ENCODE measurements at regions not wholly inside any gene's neighbourhood (a gene's known extent, or its start where the extent isn't known, plus 50 kb on each side); places are given as distances from the start of the nearest gene placed in this dataset.

GRCh38 chr2:148567716-148568115 is 76.8 kb upstream of the EPC2 start:
- CTCF ChIA-PET (ENCODE audit: partially characterized antibody), result no interaction called here

DNA sequence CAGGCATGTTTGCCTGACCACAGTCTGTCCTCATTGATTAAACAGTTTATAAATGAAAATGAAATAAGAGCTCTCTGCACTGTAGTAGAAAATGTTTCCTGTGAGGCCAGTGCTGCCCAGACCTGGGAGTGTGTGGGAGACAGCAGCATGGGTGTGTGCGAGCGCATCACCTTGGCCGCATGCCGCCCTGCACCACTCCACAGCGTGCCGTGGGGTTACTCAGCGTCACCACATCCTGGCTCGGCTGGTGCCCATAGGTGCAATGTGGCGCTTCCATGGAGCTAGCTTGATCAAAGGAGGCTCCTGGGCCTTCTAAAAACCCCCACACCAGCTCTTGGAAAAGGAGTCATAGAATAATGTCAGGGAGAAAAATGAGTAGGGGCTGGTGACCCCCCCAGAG is 76.0 kb upstream of the EPC2 start:
- H3K36me3 ChIP-seq (ENCODE audit: insufficient read depth, low read length), result no peaks in the 10 kb centered on the region
- no peaks in the 10 kb centered on the region for H3K9me3 ChIP-seq (ENCODE audit: control insufficient read depth in 1 of 2, low read length in 2 of 2)
- H3K4me1 ChIP-seq (ENCODE audit: insufficient read depth, low read length), result peaks cover 12% of the 10 kb centered on the region
- ChIA-PET POLR2A (ENCODE audit: partially characterized antibody) (interaction anchor here (1.3 to 1.6 kb wide), 2 partner anchors 14 to 15 kb away, joined by 4 to 6 read pairs; no protein-coding TSS in a partner anchor), CTCF (ENCODE audit: partially characterized antibody) (no interaction called here)
- peaks cover 7 to 20% (median 14%) of the 10 kb centered on the region in 4 donors for H3K4me1 Mint-ChIP-seq
- H3K27me3 Mint-ChIP-seq, result no peaks in the 10 kb centered on the region
- intact Hi-C loops (cut with micrococcal nuclease), result no loop called here
- H3K4me3 Mint-ChIP-seq, result peak overlapping the region in 3 of 8 donors; percentile 6 to 53 (median 47)
- peak in 4 of 5 donors; percentile 14 to 45 (median 30) for DNase-seq
- no peaks in the 10 kb centered on the region for H3K36me3 Mint-ChIP-seq
- no peaks in the 10 kb centered on the region for H3K27me3 ChIP-seq (ENCODE audit: insufficient read depth, low read length)
- no peak overlapping the region for H3K4me3 ChIP-seq (ENCODE audit: low read length in 2 of 2)
- H3K9me3 Mint-ChIP-seq, result no peaks in the 10 kb centered on the region
- H3K27ac ChIP-seq (ENCODE audit: low read depth, low read length), result no peak overlapping the region
- H3K27ac Mint-ChIP-seq, result peak overlapping the region in 4 of 7 donors; percentile 1 to 81 (median 62)

More at GRCh38 chr2:148567716-148568115, 76.8 kb upstream of the EPC2 start:
- intact Hi-C loops (cut with micrococcal nuclease), result no loop called here
- H3K4me1 Mint-ChIP-seq, result peaks cover 7 to 20% (median 14%) of the 10 kb centered on the region in 4 donors
- H3K27me3 Mint-ChIP-seq, result no peaks in the 10 kb centered on the region
- Histone ChIP-seq H3K9me3 (ENCODE audit: control insufficient read depth in 1 of 2, low read length in 2 of 2) (no peaks in the 10 kb centered on the region), H3K36me3 (ENCODE audit: insufficient read depth, low read length) (no peaks in the 10 kb centered on the region), H3K27me3 (ENCODE audit: insufficient read depth, low read length) (no peaks in the 10 kb centered on the region), H3K27ac (ENCODE audit: low read depth, low read length) (no peak overlapping the region), H3K4me1 (ENCODE audit: insufficient read depth, low read length) (peaks cover 12% of the 10 kb centered on the region), H3K4me3 (ENCODE audit: low read length in 2 of 2) (no peak overlapping the region)
- H3K9me3 Mint-ChIP-seq, result no peaks in the 10 kb centered on the region
- peak overlapping the region in 1 of 7 donors; percentile 32 for H3K27ac Mint-ChIP-seq
- DNase-seq, result no peak
- no peaks in the 10 kb centered on the region for H3K36me3 Mint-ChIP-seq
- H3K4me3 Mint-ChIP-seq, result no peak overlapping the region
- POLR2A ChIA-PET (ENCODE audit: partially characterized antibody), result interaction anchor here (0.9 to 1.6 kb wide), 3 partner anchors 13 to 43 kb away, joined by 4 to 6 read pairs (median 4); no protein-coding TSS in a partner anchor

DNA sequence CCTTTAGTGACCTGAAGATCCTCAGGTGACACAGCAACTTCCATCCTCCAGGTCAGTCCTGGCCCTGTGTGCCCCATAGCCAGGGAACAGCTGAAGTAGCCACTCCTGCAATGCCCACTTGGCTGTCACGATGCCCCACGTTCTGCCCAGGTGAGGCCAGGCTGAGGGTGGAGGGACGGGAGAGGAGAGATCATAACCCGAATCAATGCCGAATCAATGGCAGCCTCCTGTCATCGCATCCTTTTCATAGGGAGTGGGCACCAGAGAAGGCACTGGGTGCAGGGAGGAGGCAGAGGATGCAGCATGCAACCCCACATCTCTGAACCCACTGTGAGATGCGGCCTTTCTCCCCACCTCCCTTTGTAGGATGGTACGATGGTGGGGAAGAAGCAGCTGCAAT is 75.3 kb upstream of the EPC2 start:
- H3K36me3 ChIP-seq (ENCODE audit: insufficient read depth, low read length), result no peaks in the 10 kb centered on the region
- H3K4me3 Mint-ChIP-seq, result peak overlapping the region in 1 of 8 donors; percentile 53
- CTCF ChIA-PET (ENCODE audit: partially characterized antibody), result no interaction called here
- H3K9me3 ChIP-seq (ENCODE audit: control insufficient read depth in 1 of 2, low read length in 2 of 2), result no peaks in the 10 kb centered on the region
- H3K27ac ChIP-seq (ENCODE audit: low read depth, low read length), result no peak overlapping the region
- no peak for DNase-seq
- intact Hi-C loops (cut with micrococcal nuclease), result no loop called here
- H3K27me3 ChIP-seq (ENCODE audit: insufficient read depth, low read length), result no peaks in the 10 kb centered on the region
- H3K36me3 Mint-ChIP-seq, result no peaks in the 10 kb centered on the region
- H3K27ac Mint-ChIP-seq, result peak overlapping the region in 1 of 7 donors; percentile 9
- POLR2A ChIA-PET (ENCODE audit: partially characterized antibody), result no interaction called here
- no peaks in the 10 kb centered on the region for H3K9me3 Mint-ChIP-seq
- H3K27me3 Mint-ChIP-seq, result no peaks in the 10 kb centered on the region
- H3K4me3 ChIP-seq (ENCODE audit: low read length in 2 of 2), result no peak overlapping the region
- peaks cover 7 to 20% (median 14%) of the 10 kb centered on the region in 4 donors for H3K4me1 Mint-ChIP-seq
- H3K4me1 ChIP-seq (ENCODE audit: insufficient read depth, low read length), result peaks cover 12% of the 10 kb centered on the region

- H3K27me3 ChIP-seq (ENCODE audit: insufficient read depth, low read length), result no peaks in the 10 kb centered on the region
- DNase-seq, result no peak
- Mint-ChIP-seq H3K27ac (no peak overlapping the region), H3K4me3 (no peak overlapping the region), H3K9me3 (no peaks in the 10 kb centered on the region), H3K27me3 (no peaks in the 10 kb centered on the region), H3K4me1 (peaks cover 7 to 20% (median 14%) of the 10 kb centered on the region in 4 donors), H3K36me3 (no peaks in the 10 kb centered on the region)
- no peaks in the 10 kb centered on the region for H3K9me3 ChIP-seq (ENCODE audit: control insufficient read depth in 1 of 2, low read length in 2 of 2)
- POLR2A ChIA-PET (ENCODE audit: partially characterized antibody), result no interaction called here
- CTCF ChIA-PET (ENCODE audit: partially characterized antibody), result no interaction called here
- no peaks in the 10 kb centered on the region for H3K36me3 ChIP-seq (ENCODE audit: insufficient read depth, low read length)
- no peak overlapping the region for H3K27ac ChIP-seq (ENCODE audit: low read depth, low read length)
- peaks cover 12% of the 10 kb centered on the region for H3K4me1 ChIP-seq (ENCODE audit: insufficient read depth, low read length)
- intact Hi-C loops (cut with micrococcal nuclease), result no loop called here
- no peak overlapping the region for H3K4me3 ChIP-seq (ENCODE audit: low read length in 2 of 2)
Measured at GRCh38 chr2:148570989-148571388, 73.6 kb upstream of the EPC2 start.

GRCh38 chr2:148577845-148578492 is 66.6 kb upstream of the EPC2 start:
- Histone ChIP-seq H3K27ac (ENCODE audit: low read depth, low read length) (no peak overlapping the region), H3K4me1 (ENCODE audit: insufficient read depth, low read length) (no peaks in the 10 kb centered on the region), H3K4me3 (ENCODE audit: low read length in 2 of 2) (no peak overlapping the region), H3K27me3 (ENCODE audit: insufficient read depth, low read length) (no peaks in the 10 kb centered on the region), H3K9me3 (ENCODE audit: control insufficient read depth in 1 of 2, low read length in 2 of 2) (no peaks in the 10 kb centered on the region), H3K36me3 (ENCODE audit: insufficient read depth, low read length) (no peaks in the 10 kb centered on the region)
- intact Hi-C loops (cut with micrococcal nuclease), result no loop called here
- ChIA-PET POLR2A (ENCODE audit: partially characterized antibody) (interaction anchor here (0.8 kb wide), 1 partner anchor 54 kb away, joined by 3 read pairs; no protein-coding TSS in a partner anchor), CTCF (ENCODE audit: partially characterized antibody) (interaction anchor here (1.2 kb wide), 1 partner anchor 9 kb away, joined by 4 read pairs; no protein-coding TSS in a partner anchor)
- H3K27me3 Mint-ChIP-seq, result peaks cover 2 to 4% of the 10 kb centered on the region in 2 donors
- no peaks in the 10 kb centered on the region for H3K9me3 Mint-ChIP-seq
- H3K4me1 Mint-ChIP-seq, result peaks cover 0 to 2% (median 1%) of the 10 kb centered on the region in 4 donors
- no peaks in the 10 kb centered on the region for H3K36me3 Mint-ChIP-seq
- DNase-seq, result no peak
- H3K27ac Mint-ChIP-seq, result no peak overlapping the region
- no peak overlapping the region for H3K4me3 Mint-ChIP-seq

GRCh38 chr2:148578493-148578884 is 66.1 kb upstream of the EPC2 start:
- no peaks in the 10 kb centered on the region for H3K36me3 Mint-ChIP-seq
- intact Hi-C loops (cut with micrococcal nuclease), result no loop called here
- no peaks in the 10 kb centered on the region for H3K27me3 ChIP-seq (ENCODE audit: insufficient read depth, low read length)

GRCh38 chr2:148582679-148583511 is 61.7 kb upstream of the EPC2 start:
- Mint-ChIP-seq H3K36me3 (no peaks in the 10 kb centered on the region), H3K27me3 (peaks cover 2 to 4% of the 10 kb centered on the region in 2 donors), H3K27ac (peak overlapping the region in 2 of 7 donors; percentile 24 to 26), H3K4me1 (peaks cover 0 to 5% (median under 1%) of the 10 kb centered on the region in 4 donors), H3K9me3 (peaks cover 0 to 4% (median 0%) of the 10 kb centered on the region in 8 donors), H3K4me3 (no peak overlapping the region)
- DNase-seq, result no peak
- no peaks in the 10 kb centered on the region for H3K36me3 ChIP-seq (ENCODE audit: insufficient read depth, low read length)
- CTCF ChIA-PET (ENCODE audit: partially characterized antibody), result no interaction called here
- no peaks in the 10 kb centered on the region for H3K27me3 ChIP-seq (ENCODE audit: insufficient read depth, low read length)
- POLR2A ChIA-PET (ENCODE audit: partially characterized antibody), result no interaction called here
- no peak overlapping the region for H3K4me3 ChIP-seq (ENCODE audit: low read length in 2 of 2)
- no peak overlapping the region for H3K27ac ChIP-seq (ENCODE audit: low read depth, low read length)
- H3K4me1 ChIP-seq (ENCODE audit: insufficient read depth, low read length), result no peaks in the 10 kb centered on the region
- intact Hi-C loops (cut with micrococcal nuclease), result no loop called here
- H3K9me3 ChIP-seq (ENCODE audit: control insufficient read depth in 1 of 2, low read length in 2 of 2), result no peaks in the 10 kb centered on the region

More at GRCh38 chr2:148578493-148578884, 66.1 kb upstream of the EPC2 start:
- H3K4me3 ChIP-seq (ENCODE audit: low read length in 2 of 2), result no peak overlapping the region
- H3K27me3 Mint-ChIP-seq, result peaks cover 2 to 4% of the 10 kb centered on the region in 2 donors
- no peak for DNase-seq
- no peaks in the 10 kb centered on the region for H3K9me3 ChIP-seq (ENCODE audit: control insufficient read depth in 1 of 2, low read length in 2 of 2)
- H3K27ac ChIP-seq (ENCODE audit: low read depth, low read length), result no peak overlapping the region
- no peak overlapping the region for H3K4me3 Mint-ChIP-seq
- ChIA-PET CTCF (ENCODE audit: partially characterized antibody) (no interaction called here), POLR2A (ENCODE audit: partially characterized antibody) (no interaction called here)
- H3K27ac Mint-ChIP-seq, result no peak overlapping the region
- H3K9me3 Mint-ChIP-seq, result no peaks in the 10 kb centered on the region
- peaks cover 0 to 5% (median 3%) of the 10 kb centered on the region in 4 donors for H3K4me1 Mint-ChIP-seq
- no peaks in the 10 kb centered on the region for H3K36me3 ChIP-seq (ENCODE audit: insufficient read depth, low read length)
- H3K4me1 ChIP-seq (ENCODE audit: insufficient read depth, low read length), result no peaks in the 10 kb centered on the region
